GM19240 (cell line): ENCODE measurements at regions not wholly inside any gene's neighbourhood (a gene's known extent, or its start where the extent isn't known, plus 50 kb on each side); places are given as distances from the start of the nearest gene placed in this dataset.
"Not testable (repeated sequence)": the region's sequence is repeated elsewhere in the genome, so short reads cannot be mapped to it uniquely, and the experiment has no call there.

Experiments used
- DNase-seq: peaks from one replicate; pipeline ENCODE4 v3.0.0; 2011; ENCODE audit warnings: low spot score; ENCODE audit not compliant: insufficient read length

GRCh38 chr2:117190856-117191559 is 623.5 kb upstream of the DDX18 start:
- no peak for DNase-seq

GRCh38 chr2:117195381-117195780 is 619.1 kb upstream of the DDX18 start:
- no peak for DNase-seq

GRCh38 chr2:117199511-117199910 is 615.0 kb upstream of the DDX18 start:
- no peak for DNase-seq

- no peak for DNase-seq
Measured at GRCh38 chr2:117212562-117212961, 601.9 kb upstream of the DDX18 start.

- DNase-seq: no peak
Measured at GRCh38 chr2:117217145-117217544, 597.3 kb upstream of the DDX18 start.

GRCh38 chr2:117222809-117223208 is 591.7 kb upstream of the DDX18 start:
- no peak for DNase-seq

GRCh38 chr2:117232305-117232704 is 582.2 kb upstream of the DDX18 start:
- DNase-seq: no peak

- DNase-seq: no peak
Measured at GRCh38 chr2:117257362-117257761, 557.1 kb upstream of the DDX18 start.

GRCh38 chr2:117269574-117269973 is 544.9 kb upstream of the DDX18 start:
- no peak for DNase-seq

- DNase-seq: no peak
Measured at GRCh38 chr2:117271631-117272030, 542.9 kb upstream of the DDX18 start.

GRCh38 chr2:117273009-117273671 is 541.4 kb upstream of the DDX18 start:
- DNase-seq: no peak

GRCh38 chr2:117293012-117293411 is 521.5 kb upstream of the DDX18 start:
- no peak for DNase-seq

GRCh38 chr2:117299451-117299850 is 515.0 kb upstream of the DDX18 start:
- no peak for DNase-seq

- no peak for DNase-seq
Measured at GRCh38 chr2:117308861-117309770, 505.4 kb upstream of the DDX18 start.

- no peak for DNase-seq
Measured at GRCh38 chr2:117321816-117322215, 492.7 kb upstream of the DDX18 start.

GRCh38 chr2:117323331-117323730 is 491.2 kb upstream of the DDX18 start:
- DNase-seq: no peak

- DNase-seq: no peak
Measured at GRCh38 chr2:117330641-117331040, 483.9 kb upstream of the DDX18 start.

GRCh38 chr2:117335967-117336366 is 478.5 kb upstream of the DDX18 start:
- no peak for DNase-seq

GRCh38 chr2:117336496-117336895 is 478.0 kb upstream of the DDX18 start:
- DNase-seq: no peak

- DNase-seq: not testable (repeated sequence)
Measured at GRCh38 chr2:117337981-117338380, 476.5 kb upstream of the DDX18 start.

- DNase-seq: no peak
Measured at GRCh38 chr2:117339980-117340379, 474.5 kb upstream of the DDX18 start.

GRCh38 chr2:117341690-117342089 is 472.8 kb upstream of the DDX18 start:
- DNase-seq: no peak
